SK-N-SH (cell line): ENCODE measurements at regions not wholly inside any gene's neighbourhood (a gene's known extent, or its start where the extent isn't known, plus 50 kb on each side); places are given as distances from the start of the nearest gene placed in this dataset.

ENCODE experiments used
- CHD2 ChIP-seq: fragments of 150-350 bp; IDR thresholded peaks from 2 replicates; pipeline ENCODE4 v1.6.1; 2018; ENCODE audit warnings: low read length; ENCODE audit not compliant: partially characterized antibody
- CTCF ChIP-seq: fragments of 200-600 bp; sonication (generic); IDR thresholded peaks from 2 replicates; pipeline ENCODE4 v1.6.1; 2017; ENCODE audit warnings: antibody characterized with exemption, mild to moderate bottlenecking, moderate library complexity
- EZH2phosphoT487 ChIP-seq: fragments of 200-600 bp; sonication (generic); IDR thresholded peaks from 2 replicates; pipeline ENCODE4 v1.6.1; 2017; ENCODE audit warnings: low read depth, mixed run types, mild to moderate bottlenecking, antibody characterized with exemption, moderate library complexity, borderline replicate concordance
- FOSL2 ChIP-seq: IDR thresholded peaks from 2 replicates; pipeline ENCODE4 v1.4.0; 2012; ENCODE audit warnings: low read depth, mild to moderate bottlenecking, moderate library complexity, borderline replicate concordance
- MAX ChIP-seq: IDR thresholded peaks from 2 replicates; pipeline ENCODE4 v1.4.0; 2012; ENCODE audit warnings: low read depth
- NRF1 ChIP-seq: IDR thresholded peaks from 2 replicates; pipeline ENCODE4 v1.6.1; 2012; ENCODE audit warnings: low read depth, mild to moderate bottlenecking, low read length
- POLR2AphosphoS5 ChIP-seq: IDR thresholded peaks from 2 replicates; pipeline ENCODE4 v1.6.1; 2012; ENCODE audit warnings: low read depth, low read length
- REST ChIP-seq: IDR thresholded peaks from 2 replicates; pipeline ENCODE4 v1.6.1; 2012; ENCODE audit warnings: mild to moderate bottlenecking, low read depth, low read length, moderate library complexity
- SIN3A ChIP-seq: IDR thresholded peaks from 2 replicates; pipeline ENCODE4 v1.6.1; 2012; ENCODE audit warnings: low read depth, mild to moderate bottlenecking, low read length, moderate library complexity, borderline replicate concordance
- SMC3 ChIP-seq: IDR thresholded peaks from 2 replicates; pipeline ENCODE4 v1.6.1; 2012; ENCODE audit warnings: low read depth, low read length, improper control_type of control experiment
- TAF1 ChIP-seq: IDR thresholded peaks from 2 replicates; pipeline ENCODE4 v1.6.1; 2012; ENCODE audit warnings: low read depth, mild to moderate bottlenecking, low read length, moderate library complexity, borderline replicate concordance
- USF1 ChIP-seq: IDR thresholded peaks from 2 replicates; pipeline ENCODE4 v1.4.0; 2012; ENCODE audit warnings: low read depth, borderline replicate concordance
- YY1 ChIP-seq: IDR thresholded peaks from 2 replicates; pipeline ENCODE4 v1.4.0; 2012; ENCODE audit warnings: low read depth, mild to moderate bottlenecking

- TF ChIP-seq EZH2phosphoT487 = no peak
- no peak for TF ChIP-seq CTCF
- TF ChIP-seq SMC3 = no peak
- TF ChIP-seq POLR2AphosphoS5 = no peak
- TF ChIP-seq TAF1 = no peak
- peak; percentile 19; the same call in 1 of the 2 replicates for TF ChIP-seq FOSL2
- TF ChIP-seq USF1 = no peak
- no peak for TF ChIP-seq REST
- no peak for TF ChIP-seq CHD2
- TF ChIP-seq NRF1 = no peak
- TF ChIP-seq MAX = no peak
- no peak for TF ChIP-seq YY1
- no peak for TF ChIP-seq SIN3A
Observed at GRCh38 chr4:156606554-156607477, 364.8 kb downstream of the PDGFC start.
